H9 (cell line): ENCODE measurements at regions not wholly inside any gene's neighbourhood (a gene's known extent, or its start where the extent isn't known, plus 50 kb on each side); places are given as distances from the start of the nearest gene placed in this dataset.

Experiments
- DNase-seq: peaks from one replicate; pipeline ENCODE4 v3.0.0-alpha.2; 2017
- H2AFZ ChIP-seq: one replicate; pipeline ENCODE4 v1.6.1; 2013; ENCODE audit warnings: mild to moderate bottlenecking, low read length, control low read depth, moderate library complexity
- H2AK5ac ChIP-seq: 2 replicates; pipeline ENCODE4 v1.6.1; 2013; ENCODE audit warnings: low read length, control low read depth, mixed read lengths; ENCODE audit not compliant: insufficient read length
- H2BK120ac ChIP-seq: one replicate; pipeline ENCODE4 v1.6.1; 2013; ENCODE audit warnings: low read depth, mild to moderate bottlenecking, low read length, control low read depth, inconsistent platforms; ENCODE audit not compliant: poor library complexity, severe bottlenecking
- H2BK12ac ChIP-seq: 2 replicates; pipeline ENCODE4 v1.6.1; 2013; ENCODE audit warnings: low read length, control low read depth, mixed read lengths, low read depth; ENCODE audit not compliant: insufficient read length
- H2BK15ac ChIP-seq: 2 replicates; pipeline ENCODE4 v1.6.1; 2013; ENCODE audit warnings: low read depth, low read length, control low read depth
- H2BK20ac ChIP-seq: one replicate; pipeline ENCODE4 v1.6.1; 2013; ENCODE audit warnings: low read depth, mild to moderate bottlenecking, low read length, control low read depth, inconsistent platforms; ENCODE audit not compliant: poor library complexity, severe bottlenecking
- H2BK5ac ChIP-seq: 2 replicates; pipeline ENCODE4 v1.6.1; 2013; ENCODE audit warnings: low read length, control low read depth, mixed read lengths; ENCODE audit not compliant: insufficient read length
- H3K14ac ChIP-seq: 2 replicates; pipeline ENCODE4 v1.6.1; 2013; ENCODE audit warnings: low read length, control low read depth; ENCODE audit not compliant: insufficient read depth
- H3K18ac ChIP-seq: 2 replicates; pipeline ENCODE4 v1.6.1; 2013; ENCODE audit warnings: low read depth, mild to moderate bottlenecking, mixed read lengths, low read length, control low read depth; ENCODE audit not compliant: insufficient read length
- H3K23ac ChIP-seq: 2 replicates; pipeline ENCODE4 v1.6.1; 2013; ENCODE audit warnings: low read length, control low read depth, mixed read lengths, low read depth; ENCODE audit not compliant: insufficient read length
- H3K23me2 ChIP-seq: 2 replicates; pipeline ENCODE4 v1.6.1; 2013; ENCODE audit warnings: low read depth, mild to moderate bottlenecking, mixed read lengths, low read length, control low read depth; ENCODE audit not compliant: insufficient read length, poor library complexity, severe bottlenecking
- H3K27ac ChIP-seq: 2 replicates; pipeline ENCODE4 v1.5.1; 2013; ENCODE audit warnings: low read length, control low read depth, mixed read lengths, low read depth; ENCODE audit not compliant: insufficient read length
- H3K27me3 ChIP-seq: 2 replicates; pipeline ENCODE4 v1.6.1; 2013; ENCODE audit warnings: low read length, control low read depth, inconsistent platforms; ENCODE audit not compliant: insufficient read depth
- H3K4ac ChIP-seq: 2 replicates; pipeline ENCODE4 v1.6.1; 2013; ENCODE audit warnings: low read depth, mild to moderate bottlenecking, control low read depth, inconsistent platforms, low read length, moderate library complexity
- H3K4me1 ChIP-seq: 2 replicates; pipeline ENCODE4 v1.6.1; 2013; ENCODE audit warnings: low read length, control low read depth, inconsistent platforms; ENCODE audit not compliant: insufficient read depth
- H3K4me2 ChIP-seq: 2 replicates; pipeline ENCODE4 v1.6.1; 2013; ENCODE audit warnings: low read length, control low read depth, mixed read lengths; ENCODE audit not compliant: insufficient read length, insufficient read depth
- H3K56ac ChIP-seq: 2 replicates; pipeline ENCODE4 v1.6.1; 2013; ENCODE audit warnings: low read depth, mild to moderate bottlenecking, mixed read lengths, low read length, control low read depth; ENCODE audit not compliant: insufficient read length
- H3K79me1 ChIP-seq: 2 replicates; pipeline ENCODE4 v1.6.1; 2013; ENCODE audit warnings: low read depth, mild to moderate bottlenecking, moderate library complexity, low read length, control low read depth, inconsistent platforms; ENCODE audit not compliant: insufficient read depth, poor library complexity, severe bottlenecking
- H3K79me2 ChIP-seq: 2 replicates; pipeline ENCODE4 v1.6.1; 2013; ENCODE audit warnings: low read length, control low read depth, inconsistent platforms; ENCODE audit not compliant: insufficient read depth
- H3K9ac ChIP-seq: 2 replicates; pipeline ENCODE4 v1.6.1; 2013; ENCODE audit warnings: low read length, control low read depth, mixed read lengths; ENCODE audit not compliant: insufficient read length; ENCODE audit errors: extremely low read depth
- H3K9me3 ChIP-seq: one replicate; pipeline ENCODE4 v1.6.1; 2013; ENCODE audit warnings: low read depth, low read length, inconsistent platforms; ENCODE audit not compliant: control insufficient read depth
- H3T11ph ChIP-seq: one replicate; pipeline ENCODE4 v1.6.1; 2013; ENCODE audit warnings: mild to moderate bottlenecking, low read length, control low read depth, inconsistent platforms
- H4K20me1 ChIP-seq: one replicate; pipeline ENCODE4 v1.6.1; 2013; ENCODE audit not compliant: control insufficient read depth, insufficient read length, insufficient read depth
- H4K5ac ChIP-seq: 2 replicates; pipeline ENCODE4 v1.6.1; 2013; ENCODE audit warnings: low read depth, mild to moderate bottlenecking, mixed read lengths, low read length, control low read depth; ENCODE audit not compliant: insufficient read length
- H4K8ac ChIP-seq: replicated peaks from 2 replicates; pipeline ENCODE4 v1.6.1; 2013; ENCODE audit warnings: low read length, control low read depth, mixed read lengths, low read depth; ENCODE audit not compliant: insufficient read length
- H4K91ac ChIP-seq: 2 replicates; pipeline ENCODE4 v1.6.1; 2013; ENCODE audit warnings: low read depth, mild to moderate bottlenecking, moderate library complexity, mixed read lengths, low read length, control low read depth; ENCODE audit not compliant: insufficient read length
- H3K27ac Mint-ChIP-seq, 3 experiments: 2 replicates in 2 of 3; 3 replicates in 1 of 3; pipeline ENCODE4 v1.8.0; 2020 to 2021; ENCODE audit warnings: mixed read lengths in 3 of 3, mild to moderate bottlenecking in 1 of 3, moderate library complexity in 1 of 3
- H3K27me3 Mint-ChIP-seq: 2 replicates; pipeline ENCODE4 v1.8.0; 2021; ENCODE audit warnings: low read depth, mild to moderate bottlenecking, moderate library complexity, mixed read lengths
- H3K36me3 Mint-ChIP-seq, 3 experiments: 2 replicates in 2 of 3; 3 replicates in 1 of 3; pipeline ENCODE4 v1.8.0; 2020 to 2021; ENCODE audit warnings: low read depth in 3 of 3, mixed read lengths in 3 of 3; ENCODE audit not compliant: insufficient read depth in 1 of 3
- H3K4me1 Mint-ChIP-seq, 2 experiments: 2 replicates each; pipeline ENCODE4 v1.8.0; 2020; ENCODE audit warnings: mixed read lengths in 2 of 2
- H3K4me3 Mint-ChIP-seq, 2 experiments: 2 replicates in 1 of 2; 3 replicates in 1 of 2; pipeline ENCODE4 v1.8.0; 2020 to 2021; ENCODE audit warnings: mild to moderate bottlenecking in 2 of 2, mixed read lengths in 2 of 2, moderate library complexity in 1 of 2
- H3K9me3 Mint-ChIP-seq, 2 experiments: 2 replicates in 1 of 2; 3 replicates in 1 of 2; pipeline ENCODE4 v1.8.0; 2020; ENCODE audit warnings: mild to moderate bottlenecking in 2 of 2, mixed read lengths in 2 of 2, moderate library complexity in 1 of 2
- WGBS: extraction: QIAGEN DNeasy Blood & Tissue Kit; methylation state at CpG from one replicate; pipeline ENCODE4 v1.1.7; 2013; ENCODE audit warnings: missing lambda C conversion rate, low lambda C conversion rate, mixed read lengths; ENCODE audit not compliant: insufficient read length; ENCODE audit errors: extremely low coverage; 5-methylcytosine and 5-hydroxymethylcytosine counted together
- TF ChIP-seq, protein P1 (sequence below): fragments of 200-600 bp; sonication (generic); conservative IDR thresholded peaks from 3 replicates; pipeline ENCODE4 v1.8.0; 2021; ENCODE audit warnings: antibody characterized with exemption, mild to moderate bottlenecking

- no peaks in the 10 kb centered on the region for H3K79me2 ChIP-seq
- H4K20me1 ChIP-seq = no peaks in the 10 kb centered on the region
- no peak overlapping the region for H2BK120ac ChIP-seq
- no peaks in the 10 kb centered on the region for H3K4me1 Mint-ChIP-seq
- H2BK12ac ChIP-seq = no peak overlapping the region
- H4K91ac ChIP-seq = no peak overlapping the region
- H3K9me3 Mint-ChIP-seq = no peaks in the 10 kb centered on the region
- H3K27ac Mint-ChIP-seq = no peak overlapping the region
- H2AFZ ChIP-seq = no peak overlapping the region
- H3K23me2 ChIP-seq = no peaks in the 10 kb centered on the region
- H3K4ac ChIP-seq = no peak overlapping the region
- no peak overlapping the region for H3K4me3 Mint-ChIP-seq
- H3K27me3 ChIP-seq = no peaks in the 10 kb centered on the region
- H2BK15ac ChIP-seq = no peak overlapping the region
- H3K27ac ChIP-seq = no peak overlapping the region
- no peaks in the 10 kb centered on the region for H3K36me3 Mint-ChIP-seq
- no peak overlapping the region for H3K56ac ChIP-seq
- no peak overlapping the region for H3K4me2 ChIP-seq
- H3K4me1 ChIP-seq = no peaks in the 10 kb centered on the region
- H4K8ac ChIP-seq = no peak overlapping the region
- TF ChIP-seq, protein P1, sequence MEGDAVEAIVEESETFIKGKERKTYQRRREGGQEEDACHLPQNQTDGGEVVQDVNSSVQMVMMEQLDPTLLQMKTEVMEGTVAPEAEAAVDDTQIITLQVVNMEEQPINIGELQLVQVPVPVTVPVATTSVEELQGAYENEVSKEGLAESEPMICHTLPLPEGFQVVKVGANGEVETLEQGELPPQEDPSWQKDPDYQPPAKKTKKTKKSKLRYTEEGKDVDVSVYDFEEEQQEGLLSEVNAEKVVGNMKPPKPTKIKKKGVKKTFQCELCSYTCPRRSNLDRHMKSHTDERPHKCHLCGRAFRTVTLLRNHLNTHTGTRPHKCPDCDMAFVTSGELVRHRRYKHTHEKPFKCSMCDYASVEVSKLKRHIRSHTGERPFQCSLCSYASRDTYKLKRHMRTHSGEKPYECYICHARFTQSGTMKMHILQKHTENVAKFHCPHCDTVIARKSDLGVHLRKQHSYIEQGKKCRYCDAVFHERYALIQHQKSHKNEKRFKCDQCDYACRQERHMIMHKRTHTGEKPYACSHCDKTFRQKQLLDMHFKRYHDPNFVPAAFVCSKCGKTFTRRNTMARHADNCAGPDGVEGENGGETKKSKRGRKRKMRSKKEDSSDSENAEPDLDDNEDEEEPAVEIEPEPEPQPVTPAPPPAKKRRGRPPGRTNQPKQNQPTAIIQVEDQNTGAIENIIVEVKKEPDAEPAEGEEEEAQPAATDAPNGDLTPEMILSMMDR = no peak
- no peak overlapping the region for H2BK5ac ChIP-seq
- H4K5ac ChIP-seq = no peak overlapping the region
- no peak for DNase-seq
- no CpG with 5 or more reads among the region's 2 CpGs for WGBS
- H3K9ac ChIP-seq = no peak overlapping the region
- H3K23ac ChIP-seq = no peak overlapping the region
- H3K18ac ChIP-seq = no peak overlapping the region
- H3K79me1 ChIP-seq = no peaks in the 10 kb centered on the region
- peaks cover 5% of the 10 kb centered on the region; the same call in 1 of the 2 replicates for H3K27me3 Mint-ChIP-seq
- H3K14ac ChIP-seq = no peak overlapping the region
- H2BK20ac ChIP-seq = no peak overlapping the region
- no peaks in the 10 kb centered on the region for H3K9me3 ChIP-seq
- no peak overlapping the region for H3T11ph ChIP-seq
- no peak overlapping the region for H2AK5ac ChIP-seq
Measured at GRCh38 chr5:37966291-37966690, 126.5 kb upstream of the GDNF start.
